ENCODE measurements at regions not wholly inside any gene's neighbourhood (a gene's known extent, or its start where the extent isn't known, plus 50 kb on each side); places are given as distances from the start of the nearest gene placed in this dataset.

- no peak for ATAC-seq
- H3K36me3 ChIP-seq: no peaks in the 10 kb centered on the region
- TF ChIP-seq POLR2A (IDR thresholded peaks at IDR 0.05): no peak
- H3K27ac ChIP-seq: no peak overlapping the region
- H3K4me3 ChIP-seq: no peak overlapping the region
- H3K27me3 ChIP-seq: no peaks in the 10 kb centered on the region
- no peaks in the 10 kb centered on the region for H3K9me3 ChIP-seq
- in situ Hi-C loops (cut with MboI; ENCODE audit: low sequenced_read_pairs in 4 of 4) (no loop called here), intact Hi-C loops (cut with DNase I; ENCODE audit: low total_unique reads) (no loop called here)
- H3K4me1 ChIP-seq: peaks cover 5 to 6% of the 10 kb centered on the region in 2 donors
- no peak for DNase-seq
Measured at GRCh38 chr22:27443306-27443705, 358.2 kb downstream of the MN1 start.

GRCh38 chr22:27445881-27446280, 355.7 kb downstream of the MN1 start:
- in situ Hi-C loops (cut with MboI; ENCODE audit: low sequenced_read_pairs in 4 of 4): no loop called here
- Histone ChIP-seq H3K36me3 (no peaks in the 10 kb centered on the region), H3K27me3 (no peaks in the 10 kb centered on the region), H3K4me1 (no peaks in the 10 kb centered on the region), H3K9me3 (no peaks in the 10 kb centered on the region), H3K27ac (no peak overlapping the region), H3K4me3 (no peak overlapping the region)
- ATAC-seq (no peak), DNase-seq (no peak)
- TF ChIP-seq POLR2A (IDR thresholded peaks at IDR 0.05) (no peak), CTCF (IDR thresholded peaks at IDR 0.05 in 4 of 5, conservative IDR thresholded peaks at IDR 0.05 in 1 of 5) (no peak)
- intact Hi-C loops (cut with DNase I; ENCODE audit: low total_unique reads): no loop called here

GRCh38 chr22:27447289-27447688, 354.3 kb downstream of the MN1 start:
- intact Hi-C loops (cut with DNase I; ENCODE audit: low total_unique reads): no loop called here

GRCh38 chr22:27450448-27450847, 351.1 kb downstream of the MN1 start:
- TF ChIP-seq CTCF (IDR thresholded peaks at IDR 0.05 in 4 of 5, conservative IDR thresholded peaks at IDR 0.05 in 1 of 5) (no peak), POLR2A (IDR thresholded peaks at IDR 0.05) (no peak)
- intact Hi-C loops (cut with DNase I; ENCODE audit: low total_unique reads) (no loop called here), in situ Hi-C loops (cut with MboI; ENCODE audit: low sequenced_read_pairs in 4 of 4) (no loop called here)
- DNase-seq: no peak
- Histone ChIP-seq H3K4me1 (no peaks in the 10 kb centered on the region), H3K27ac (no peak overlapping the region), H3K36me3 (no peaks in the 10 kb centered on the region), H3K4me3 (no peak overlapping the region), H3K9me3 (no peaks in the 10 kb centered on the region), H3K27me3 (no peaks in the 10 kb centered on the region)
- no peak for ATAC-seq

More at GRCh38 chr22:27447289-27447688, 354.3 kb downstream of the MN1 start:
- Histone ChIP-seq H3K4me1 (no peaks in the 10 kb centered on the region), H3K27me3 (no peaks in the 10 kb centered on the region), H3K36me3 (no peaks in the 10 kb centered on the region), H3K4me3 (no peak overlapping the region), H3K9me3 (no peaks in the 10 kb centered on the region), H3K27ac (no peak overlapping the region)
- no peak for DNase-seq
- ATAC-seq: no peak
- in situ Hi-C loops (cut with MboI; ENCODE audit: low sequenced_read_pairs in 4 of 4): no loop called here
- no peak for TF ChIP-seq POLR2A (IDR thresholded peaks at IDR 0.05)
- TF ChIP-seq CTCF (IDR thresholded peaks at IDR 0.05 in 4 of 5, conservative IDR thresholded peaks at IDR 0.05 in 1 of 5): no peak

GRCh38 chr22:27452245-27452644, 349.3 kb downstream of the MN1 start:
- H3K27me3 ChIP-seq: no peaks in the 10 kb centered on the region
- no peak for DNase-seq
- in situ Hi-C loops (cut with MboI; ENCODE audit: low sequenced_read_pairs in 4 of 4): no loop called here

More at GRCh38 chr22:27452245-27452644, 349.3 kb downstream of the MN1 start:
- Histone ChIP-seq H3K27ac (no peak overlapping the region), H3K4me1 (no peaks in the 10 kb centered on the region), H3K36me3 (no peaks in the 10 kb centered on the region), H3K9me3 (no peaks in the 10 kb centered on the region), H3K4me3 (no peak overlapping the region)
- no peak for TF ChIP-seq CTCF (IDR thresholded peaks at IDR 0.05 in 4 of 5, conservative IDR thresholded peaks at IDR 0.05 in 1 of 5)
- TF ChIP-seq POLR2A (IDR thresholded peaks at IDR 0.05): no peak
- intact Hi-C loops (cut with DNase I; ENCODE audit: low total_unique reads): no loop called here
- no peak for ATAC-seq

All from gastrocnemius medialis (tissue), 4 donors.